ENCODE measurements at regions not wholly inside any gene's neighbourhood (a gene's known extent, or its start where the extent isn't known, plus 50 kb on each side); places are given as distances from the start of the nearest gene placed in this dataset.

DNA sequence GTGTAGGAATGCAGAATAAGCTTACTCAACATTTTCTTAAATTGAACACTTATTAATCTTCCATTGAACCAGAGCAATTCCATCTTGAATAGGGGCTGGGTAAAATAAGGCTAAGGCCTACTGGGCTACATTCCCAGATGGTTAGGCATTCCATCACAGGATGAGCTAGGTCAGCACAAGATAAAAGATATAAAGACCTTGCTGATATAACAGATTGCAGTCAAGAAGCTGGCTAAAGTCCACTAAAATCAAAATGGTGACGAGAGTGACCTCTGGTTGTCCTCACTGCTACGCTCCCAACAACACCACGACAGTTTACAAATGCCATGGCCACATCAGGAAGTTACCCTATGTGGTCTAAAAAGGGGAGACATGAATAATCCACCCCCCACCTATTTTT lies 156.1 kb downstream of the NXNL2 start:
- Mint-ChIP-seq H3K4me1 (ENCODE audit: low read depth in 2 of 2) (no peaks in the 10 kb centered on the region), H3K27ac (no peak overlapping the region), H3K4me3 (no peak overlapping the region), H3K9me3 (peaks cover 4% of the 10 kb centered on the region), H3K36me3 (no peaks in the 10 kb centered on the region), H3K27me3 (peaks cover 11 to 14% of the 10 kb centered on the region in 2 donors)
- ATAC-seq (no peak), DNase-seq (ENCODE audit: low spot score) (no peak)

DNA sequence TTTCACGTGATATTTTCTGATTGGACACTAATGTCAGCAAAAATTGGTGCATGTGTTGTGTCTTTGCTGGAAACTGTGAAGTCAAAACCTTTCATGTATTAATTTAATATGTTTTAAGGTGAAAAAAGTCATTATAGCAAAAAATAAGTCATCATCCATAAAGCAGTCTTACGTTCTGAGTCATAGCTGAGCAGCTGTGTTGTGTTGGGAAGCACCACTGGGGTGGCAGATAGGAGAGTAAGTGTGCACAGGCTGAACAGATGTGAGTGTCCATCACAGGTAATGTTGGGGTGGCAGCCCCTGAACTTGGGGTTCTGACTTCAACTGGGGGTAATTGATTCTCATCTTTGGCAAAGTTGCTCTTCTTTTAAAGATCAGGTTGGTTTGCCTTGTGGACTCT lies 156.8 kb downstream of the NXNL2 start:
- Mint-ChIP-seq H3K27ac (no peak overlapping the region), H3K9me3 (peaks cover 4% of the 10 kb centered on the region), H3K4me3 (no peak overlapping the region), H3K4me1 (ENCODE audit: low read depth in 2 of 2) (no peaks in the 10 kb centered on the region), H3K27me3 (peaks cover 11 to 14% of the 10 kb centered on the region in 2 donors), H3K36me3 (no peaks in the 10 kb centered on the region)
- DNase-seq (ENCODE audit: low spot score) (no peak), ATAC-seq (no peak)

DNA sequence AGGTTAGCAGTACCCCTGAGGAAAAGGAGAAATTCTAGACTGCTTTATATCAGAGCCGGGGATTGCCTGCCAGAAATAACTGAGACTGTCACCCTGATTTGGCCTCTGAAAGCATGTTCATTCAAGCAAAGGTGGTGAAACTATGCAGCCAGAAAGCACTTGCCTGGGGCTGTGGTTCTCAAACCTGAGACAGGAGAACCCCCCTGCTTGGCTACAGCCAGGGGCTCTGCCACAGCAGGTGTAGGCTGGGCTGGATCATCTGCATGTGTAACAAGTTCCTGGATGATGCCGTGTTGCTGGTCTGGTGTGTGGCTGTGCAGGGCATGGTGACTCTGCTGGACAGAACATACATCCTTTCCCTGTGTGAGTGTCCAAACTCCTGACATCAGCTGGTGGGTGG lies 157.8 kb downstream of the NXNL2 start:
- DNase-seq (ENCODE audit: low spot score): no peak
- Mint-ChIP-seq H3K4me1 (ENCODE audit: low read depth in 2 of 2) (no peaks in the 10 kb centered on the region), H3K4me3 (no peak overlapping the region), H3K36me3 (no peaks in the 10 kb centered on the region), H3K9me3 (peaks cover 4% of the 10 kb centered on the region), H3K27ac (no peak overlapping the region), H3K27me3 (peaks cover 14 to 16% of the 10 kb centered on the region in 2 donors)
- no peak for ATAC-seq

DNA sequence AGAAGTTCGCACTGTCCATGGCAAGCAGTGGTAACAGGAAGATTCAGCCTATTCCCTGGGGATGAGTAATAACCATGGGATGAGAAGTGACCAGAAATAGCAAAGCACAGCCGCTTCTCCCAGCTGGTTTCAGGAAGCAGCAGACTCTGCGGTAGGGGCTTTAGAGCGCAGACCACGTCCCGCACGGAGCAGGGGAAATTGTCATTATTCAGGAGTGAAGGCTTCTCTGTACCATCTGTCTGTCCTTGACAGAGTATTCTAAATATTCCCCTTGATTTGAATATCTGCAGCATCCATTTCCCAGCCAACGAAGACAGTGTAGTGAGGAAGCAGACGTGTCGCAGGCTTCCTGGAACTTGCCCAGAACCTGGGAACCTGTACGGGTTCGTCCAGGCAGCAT lies 159.6 kb downstream of the NXNL2 start:
- no peak for ATAC-seq
- Mint-ChIP-seq H3K4me3 (no peak overlapping the region), H3K4me1 (ENCODE audit: low read depth in 2 of 2) (no peaks in the 10 kb centered on the region), H3K27ac (no peak overlapping the region), H3K27me3 (peaks cover 17 to 25% of the 10 kb centered on the region in 2 donors), H3K36me3 (no peaks in the 10 kb centered on the region), H3K9me3 (peaks cover 4% of the 10 kb centered on the region)
- DNase-seq (ENCODE audit: low spot score): no peak

DNA sequence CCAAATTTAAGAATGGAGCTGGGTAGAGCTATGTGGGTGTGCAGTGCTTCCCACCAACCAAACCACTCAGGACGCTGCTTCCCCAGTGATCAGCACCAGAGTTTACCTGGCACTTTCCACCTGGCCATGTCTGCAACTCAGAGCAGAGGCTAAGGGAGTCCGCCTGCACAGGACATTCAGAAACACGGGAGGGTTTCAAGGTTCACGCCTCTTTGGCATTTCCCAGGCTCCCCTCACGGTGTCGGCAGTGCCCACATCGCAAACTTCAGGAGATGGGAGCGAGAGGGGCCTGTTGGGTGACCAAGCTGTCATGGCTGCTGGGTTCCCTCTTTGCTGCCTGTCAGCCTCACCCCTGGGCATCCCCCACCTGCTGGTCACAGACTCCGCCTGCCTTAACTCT lies 161.5 kb downstream of the NXNL2 start:
- peak in 1 of 2 donors; percentile 4 for ATAC-seq
- Mint-ChIP-seq H3K27me3 (peaks cover 22 to 25% of the 10 kb centered on the region in 2 donors), H3K27ac (no peak overlapping the region), H3K9me3 (peaks cover 4% of the 10 kb centered on the region), H3K36me3 (no peaks in the 10 kb centered on the region), H3K4me1 (ENCODE audit: low read depth in 2 of 2) (no peaks in the 10 kb centered on the region), H3K4me3 (no peak overlapping the region)
- no peak for DNase-seq (ENCODE audit: low spot score)

DNA sequence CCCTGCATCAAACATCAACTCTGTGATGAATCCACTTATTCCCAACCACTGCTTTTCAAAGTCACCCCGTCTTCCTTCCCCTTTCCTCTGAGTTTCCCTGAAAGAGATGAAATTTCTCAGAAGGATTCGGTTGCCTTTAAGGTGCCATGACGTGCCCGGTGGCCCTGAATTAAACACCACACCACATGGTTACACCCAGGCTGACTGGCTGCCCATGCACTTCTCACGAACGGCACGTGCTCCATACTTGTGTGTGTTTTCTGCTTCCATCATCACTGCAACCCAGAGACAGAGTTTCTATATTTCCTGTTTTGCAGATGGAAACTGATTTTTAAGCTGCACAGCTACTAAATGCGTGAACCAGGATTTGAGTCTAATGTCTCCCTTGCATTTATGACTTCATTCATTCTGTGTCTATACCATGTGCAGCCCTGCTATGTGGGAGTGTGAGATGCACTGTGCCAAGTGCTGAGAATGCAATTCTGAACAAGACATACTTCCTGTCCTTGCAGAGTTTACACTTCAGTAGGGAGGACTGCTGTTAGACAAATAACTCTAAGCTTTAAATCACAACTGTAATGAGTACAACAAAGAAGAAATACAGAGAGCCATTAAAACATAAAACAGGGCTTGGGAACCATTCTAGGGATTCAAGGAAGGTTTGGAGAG lies 162.9 kb downstream of the NXNL2 start:
- H3K9me3 Mint-ChIP-seq: peaks cover 4% of the 10 kb centered on the region
- H3K27me3 Mint-ChIP-seq: peaks cover 25 to 38% of the 10 kb centered on the region in 2 donors
- DNase-seq (ENCODE audit: low spot score) (no peak), ATAC-seq (no peak)
- no peak overlapping the region for H3K4me3 Mint-ChIP-seq
- H3K27ac Mint-ChIP-seq: no peak overlapping the region
- H3K4me1 Mint-ChIP-seq (ENCODE audit: low read depth in 2 of 2): no peaks in the 10 kb centered on the region
- H3K36me3 Mint-ChIP-seq: no peaks in the 10 kb centered on the region

DNA sequence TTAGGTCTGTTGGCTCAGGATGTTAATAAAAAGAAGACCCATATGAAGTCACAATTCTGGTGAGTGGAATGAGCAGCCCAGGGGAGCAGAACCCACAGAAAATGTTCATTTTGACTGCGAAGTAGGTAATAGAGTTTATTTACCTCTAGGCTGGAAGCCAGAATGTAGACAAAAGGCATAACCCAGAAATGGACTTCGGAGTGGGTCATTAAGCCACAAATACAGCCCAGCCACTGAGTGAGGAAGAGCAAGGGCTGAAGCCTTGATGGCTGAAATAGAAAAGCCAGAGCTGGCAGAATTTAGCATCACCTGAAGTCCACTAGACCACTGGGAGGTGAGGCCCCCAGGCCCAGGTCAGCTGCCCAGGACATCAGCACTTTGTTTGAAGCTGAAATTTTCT lies 168.0 kb downstream of the NXNL2 start:
- ATAC-seq (no peak), DNase-seq (ENCODE audit: low spot score) (no peak)
- H3K27me3 Mint-ChIP-seq: peaks cover 14 to 32% of the 10 kb centered on the region in 2 donors
- H3K9me3 Mint-ChIP-seq: no peaks in the 10 kb centered on the region
- H3K4me3 Mint-ChIP-seq: no peak overlapping the region
- H3K36me3 Mint-ChIP-seq: no peaks in the 10 kb centered on the region
- no peak overlapping the region for H3K27ac Mint-ChIP-seq
- no peaks in the 10 kb centered on the region for H3K4me1 Mint-ChIP-seq (ENCODE audit: low read depth in 2 of 2)

DNA sequence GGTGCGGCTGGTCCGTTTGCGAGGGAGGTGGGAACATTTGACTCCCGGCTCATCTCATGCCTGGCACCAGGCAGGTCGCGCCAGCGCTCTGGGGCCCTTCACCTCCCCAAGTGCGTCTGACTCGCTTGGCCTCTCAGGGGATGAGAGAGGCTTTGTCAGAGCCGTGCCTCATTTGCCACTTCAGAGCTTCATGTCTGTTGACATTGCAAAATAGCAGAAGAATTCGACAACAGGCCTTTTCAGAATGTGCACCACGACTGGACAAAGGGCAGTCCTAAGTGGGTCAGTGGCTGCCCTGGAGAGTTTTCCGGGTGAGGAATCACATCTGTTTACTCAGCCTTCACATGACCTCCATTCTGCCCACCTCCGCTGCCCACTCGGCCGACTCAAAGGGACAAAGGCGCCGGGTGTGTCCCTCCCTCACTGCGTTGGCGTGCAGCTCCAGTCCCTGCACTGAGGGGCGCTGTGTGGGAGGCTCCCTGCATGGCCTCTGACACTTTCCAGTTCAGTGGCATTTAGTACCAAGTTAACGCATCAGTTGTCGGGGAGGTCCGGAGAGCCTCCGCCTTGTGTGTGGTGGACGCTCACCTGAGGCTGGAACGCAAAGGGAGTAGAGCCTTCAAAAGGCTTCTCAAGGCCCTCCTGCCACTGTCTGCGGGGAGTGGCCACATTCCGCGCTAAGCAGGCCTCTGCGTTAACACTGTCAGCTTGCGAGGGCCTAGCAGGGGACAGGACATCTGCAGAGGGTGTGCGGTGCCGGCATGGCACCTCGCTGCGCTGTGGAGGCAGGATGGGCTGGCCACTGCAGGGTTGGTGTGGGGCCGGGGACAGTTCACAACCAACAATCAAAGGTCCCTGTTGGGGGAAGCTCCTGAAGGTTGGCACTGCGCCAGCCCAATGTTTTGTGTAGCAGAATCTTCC lies 171.5 kb downstream of the NXNL2 start:
- ATAC-seq: peak in 1 of 2 donors; percentile 44
- Mint-ChIP-seq H3K27me3 (peaks cover 11 to 22% of the 10 kb centered on the region in 2 donors), H3K9me3 (no peaks in the 10 kb centered on the region)

DNA sequence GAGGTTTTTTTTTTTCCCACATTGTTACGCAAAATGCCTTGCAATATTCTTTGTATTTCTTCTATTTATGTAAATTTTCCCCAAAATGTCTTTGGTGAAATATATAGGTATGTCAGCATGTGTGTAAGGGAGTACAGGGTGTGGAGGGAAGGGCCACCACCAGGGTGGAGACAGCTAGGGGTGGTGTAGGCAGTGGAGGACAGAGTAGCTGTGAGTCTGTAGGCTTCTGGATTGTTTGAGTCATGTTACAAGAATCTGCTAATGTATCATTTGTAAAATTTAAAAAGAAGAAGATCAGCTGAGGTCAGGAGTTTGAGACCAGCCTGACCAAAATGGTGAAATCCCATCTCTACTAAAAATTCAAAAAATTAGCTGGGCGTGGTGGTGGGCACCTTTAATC lies 175.5 kb downstream of the NXNL2 start:
- ATAC-seq (no peak), DNase-seq (ENCODE audit: low spot score) (no peak)
- H3K4me3 Mint-ChIP-seq: no peak overlapping the region
- H3K27me3 Mint-ChIP-seq: peaks cover 13 to 21% of the 10 kb centered on the region in 2 donors
- no peak overlapping the region for H3K27ac Mint-ChIP-seq
- no peaks in the 10 kb centered on the region for H3K9me3 Mint-ChIP-seq
- H3K36me3 Mint-ChIP-seq: no peaks in the 10 kb centered on the region
- H3K4me1 Mint-ChIP-seq (ENCODE audit: low read depth in 2 of 2): no peaks in the 10 kb centered on the region

More for the DNA sequence above, 171.5 kb downstream of the NXNL2 start:
- DNase-seq (ENCODE audit: low spot score): no peak
- no peaks in the 10 kb centered on the region for H3K36me3 Mint-ChIP-seq
- H3K27ac Mint-ChIP-seq: no peak overlapping the region
- no peaks in the 10 kb centered on the region for H3K4me1 Mint-ChIP-seq (ENCODE audit: low read depth in 2 of 2)
- H3K4me3 Mint-ChIP-seq: no peak overlapping the region

DNA sequence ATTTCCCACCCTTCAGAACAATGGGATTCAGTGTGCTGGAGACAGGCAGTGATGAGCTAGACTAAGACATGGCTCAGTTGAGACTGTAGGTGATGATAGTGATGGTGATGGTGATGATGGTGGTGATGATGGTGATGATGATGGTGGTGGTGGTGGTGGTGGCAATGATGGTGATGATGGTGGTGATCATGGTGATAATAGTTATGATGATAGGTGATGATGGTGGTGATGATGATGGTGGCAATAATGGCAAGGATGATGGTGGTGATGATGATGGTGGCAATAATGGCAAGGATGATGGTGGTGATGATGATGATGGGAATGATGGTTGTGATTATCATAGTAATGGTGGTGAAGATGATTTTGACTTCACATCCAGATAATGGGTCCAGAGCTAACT lies 176.7 kb downstream of the NXNL2 start:
- no peaks in the 10 kb centered on the region for H3K9me3 Mint-ChIP-seq
- H3K4me1 Mint-ChIP-seq (ENCODE audit: low read depth in 2 of 2): no peaks in the 10 kb centered on the region
- H3K27me3 Mint-ChIP-seq: peaks cover 17 to 21% of the 10 kb centered on the region in 2 donors
- ATAC-seq: no peak
- H3K27ac Mint-ChIP-seq: no peak overlapping the region
- no peaks in the 10 kb centered on the region for H3K36me3 Mint-ChIP-seq
- H3K4me3 Mint-ChIP-seq: no peak overlapping the region
- DNase-seq (ENCODE audit: low spot score): no peak

DNA sequence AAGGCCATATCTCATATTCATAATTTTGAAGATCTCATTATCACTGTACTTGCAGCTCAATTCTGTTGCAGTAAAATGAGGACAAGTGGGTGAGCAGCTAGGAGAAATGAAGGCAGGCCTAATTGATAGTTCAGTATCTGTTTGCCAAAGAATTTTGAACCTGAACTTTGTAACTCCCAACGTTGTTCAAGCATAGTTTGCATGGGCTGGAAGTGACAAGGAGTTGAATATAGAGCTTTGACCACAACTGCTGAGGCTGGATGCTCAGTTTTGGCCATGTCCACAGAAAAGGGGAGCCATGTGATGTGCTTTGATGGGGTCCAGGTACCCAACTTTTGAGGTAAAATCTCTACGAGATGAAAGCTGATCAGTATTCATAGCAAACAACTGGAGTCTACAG lies 177.5 kb downstream of the NXNL2 start:
- no peaks in the 10 kb centered on the region for H3K4me1 Mint-ChIP-seq (ENCODE audit: low read depth in 2 of 2)
- ATAC-seq (no peak), DNase-seq (ENCODE audit: low spot score) (no peak)
- H3K36me3 Mint-ChIP-seq: no peaks in the 10 kb centered on the region
- H3K9me3 Mint-ChIP-seq: no peaks in the 10 kb centered on the region
- H3K27ac Mint-ChIP-seq: no peak overlapping the region
- no peak overlapping the region for H3K4me3 Mint-ChIP-seq
- peaks cover 18 to 21% of the 10 kb centered on the region in 2 donors for H3K27me3 Mint-ChIP-seq

DNA sequence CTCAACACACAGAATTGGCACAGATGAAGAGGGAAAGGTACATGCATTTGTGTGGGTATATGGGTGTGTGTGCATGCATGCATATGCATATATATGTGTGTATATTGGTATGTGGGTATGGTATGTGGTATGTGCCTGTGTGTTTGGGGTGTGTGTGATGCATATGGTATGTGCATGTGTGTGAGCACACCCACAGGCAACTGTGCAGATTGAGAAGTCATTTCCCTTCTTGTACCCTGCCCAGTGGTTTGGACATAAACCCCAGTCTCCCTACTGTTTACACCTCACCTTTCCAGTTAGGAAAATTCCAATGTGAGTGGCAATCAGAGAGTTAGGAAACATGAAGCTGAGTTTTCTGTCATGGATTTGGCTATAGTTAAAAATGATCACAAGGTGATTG lies 178.0 kb downstream of the NXNL2 start:
- Mint-ChIP-seq H3K4me1 (ENCODE audit: low read depth in 2 of 2) (no peaks in the 10 kb centered on the region), H3K9me3 (no peaks in the 10 kb centered on the region)
- no peak for ATAC-seq

DNA sequence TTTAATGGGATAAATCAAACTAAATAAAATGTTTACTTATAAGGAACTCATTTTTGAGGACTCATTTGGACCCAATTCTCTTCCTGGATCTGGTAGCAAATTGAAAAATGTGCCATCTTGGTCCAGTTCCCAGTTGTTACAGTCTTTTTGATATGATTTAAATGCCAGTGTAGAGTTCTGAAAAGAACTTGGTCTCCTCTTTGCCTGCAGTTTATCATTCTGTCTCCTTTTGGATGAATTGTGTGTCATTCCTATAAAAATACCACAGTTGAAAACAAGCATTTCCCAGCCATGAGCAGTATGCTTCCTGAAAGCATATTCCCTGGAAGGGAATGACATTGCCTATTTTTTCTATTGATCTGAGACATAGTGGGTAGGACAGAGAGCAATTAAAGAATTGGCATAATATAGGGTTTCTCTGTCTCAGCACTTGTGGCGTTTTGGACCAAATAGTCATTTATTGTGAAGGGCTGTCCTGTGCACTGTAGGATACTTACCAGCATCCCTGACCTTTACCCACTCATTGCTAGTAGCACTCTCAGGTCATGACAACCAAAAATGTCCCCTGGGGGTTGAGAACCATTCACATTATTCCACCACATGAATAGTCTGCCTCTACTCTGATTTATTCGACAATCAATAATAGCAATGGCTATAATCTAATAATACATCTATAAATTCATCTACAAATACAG lies 181.8 kb downstream of the NXNL2 start:
- H3K36me3 Mint-ChIP-seq: no peaks in the 10 kb centered on the region
- H3K4me3 Mint-ChIP-seq: no peak overlapping the region
- H3K4me1 Mint-ChIP-seq (ENCODE audit: low read depth in 2 of 2): no peaks in the 10 kb centered on the region

More for the DNA sequence above, 178.0 kb downstream of the NXNL2 start:
- peaks cover 18% of the 10 kb centered on the region in 2 donors for H3K27me3 Mint-ChIP-seq
- no peak overlapping the region for H3K27ac Mint-ChIP-seq
- no peaks in the 10 kb centered on the region for H3K36me3 Mint-ChIP-seq
- H3K4me3 Mint-ChIP-seq: no peak overlapping the region
- no peak for DNase-seq (ENCODE audit: low spot score)

DNA sequence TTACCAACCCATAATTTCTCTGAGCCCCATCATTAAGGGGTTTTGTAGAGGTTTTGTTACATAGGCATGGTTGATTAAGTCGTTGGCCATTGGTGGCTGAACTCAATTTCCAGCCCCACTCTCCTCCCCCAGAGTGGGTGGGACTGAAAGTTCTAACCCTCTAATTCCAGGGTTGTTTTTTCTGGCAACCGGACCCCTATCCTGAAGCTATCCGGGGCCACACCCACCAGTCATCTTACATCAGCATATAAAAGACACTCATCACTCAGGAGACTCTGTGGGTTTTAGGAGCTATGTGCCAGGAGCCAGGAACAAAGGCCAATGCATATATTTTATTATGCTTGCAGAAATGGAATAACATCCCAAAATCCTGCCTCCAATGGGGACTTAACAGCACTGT lies 186.0 kb downstream of the NXNL2 start:
- Mint-ChIP-seq H3K9me3 (no peaks in the 10 kb centered on the region), H3K4me1 (ENCODE audit: low read depth in 2 of 2) (no peaks in the 10 kb centered on the region), H3K4me3 (no peak overlapping the region), H3K36me3 (no peaks in the 10 kb centered on the region), H3K27me3 (peaks cover 21 to 40% of the 10 kb centered on the region in 2 donors), H3K27ac (no peak overlapping the region)
- no peak for ATAC-seq
- no peak for DNase-seq (ENCODE audit: low spot score)

More for the DNA sequence above, 181.8 kb downstream of the NXNL2 start:
- DNase-seq (ENCODE audit: low spot score): no peak
- H3K27ac Mint-ChIP-seq: no peak overlapping the region
- H3K27me3 Mint-ChIP-seq: peaks cover 23 to 32% of the 10 kb centered on the region in 2 donors
- no peak for ATAC-seq
- no peaks in the 10 kb centered on the region for H3K9me3 Mint-ChIP-seq

Data from natural killer cell treated with Interleukin-12 subunit alpha and Interleukin-12 subunit beta and Interleukin-15 and Interleukin-18, amount 100 ng/mL, for 72 hours (primary cell).